Lower lobe of right lung (tissue), 2 donors: ENCODE measurements at regions not wholly inside any gene's neighbourhood (a gene's known extent, or its start where the extent isn't known, plus 50 kb on each side); places are given as distances from the start of the nearest gene placed in this dataset.

Source experiments
- ATAC-seq, 2 donors: fragments of 200-7000 bp; cut with Tn5 transposase; one replicate each; pipeline ENCODE4 v1.9.1; 2020 to 2022; ENCODE audit warnings: mild to moderate bottlenecking in 2 of 2, moderate library complexity in 2 of 2
- DNase-seq: peaks from one replicate; pipeline ENCODE4 v3.0.0-alpha.2; 2020
- H3K27ac ChIP-seq: fragments of 200-600 bp; one replicate; pipeline ENCODE4 v1.8.0; 2022
- H3K27me3 ChIP-seq: fragments of 200-600 bp; one replicate; pipeline ENCODE4 v1.8.0; 2022; ENCODE audit warnings: low read depth
- H3K36me3 ChIP-seq: fragments of 200-600 bp; one replicate; pipeline ENCODE4 v1.8.0; 2022; ENCODE audit warnings: mild to moderate bottlenecking
- H3K4me1 ChIP-seq: fragments of 200-600 bp; one replicate; pipeline ENCODE4 v1.8.0; 2022
- H3K4me3 ChIP-seq: fragments of 200-600 bp; one replicate; pipeline ENCODE4 v1.8.0; 2022; ENCODE audit warnings: mild to moderate bottlenecking
- H3K9me3 ChIP-seq: fragments of 200-600 bp; one replicate; pipeline ENCODE4 v1.8.0; 2022
- CTCF ChIP-seq: fragments of 200-600 bp; IDR thresholded peaks from one replicate; pipeline ENCODE4 v1.8.0; 2022; ENCODE audit warnings: antibody characterized with exemption, mild to moderate bottlenecking
- intact Hi-C: fragments of 100-400 bp; cut with DNase I; formaldehyde crosslinking; loops from one replicate; pipeline ENCODE4 v1.11.0; 2022
- donor health status: DM: no; HTN: yes; CAD: no; lungs with severe emphysema.

GRCh38 chr12:72863671-72864070, 591.5 kb downstream of the TRHDE start:
- no peaks in the 10 kb centered on the region for H3K9me3 ChIP-seq
- no peaks in the 10 kb centered on the region for H3K27me3 ChIP-seq
- H3K4me3 ChIP-seq: no peak overlapping the region
- no peaks in the 10 kb centered on the region for H3K36me3 ChIP-seq
- DNase-seq: no peak
- no peak overlapping the region for H3K27ac ChIP-seq
- peak in 1 of 2 donors; percentile 51 for ATAC-seq
- peaks cover 6% of the 10 kb centered on the region for H3K4me1 ChIP-seq
- intact Hi-C loops: no loop called here
- TF ChIP-seq CTCF: no peak

GRCh38 chr12:72865921-72866320, 593.8 kb downstream of the TRHDE start:
- Histone ChIP-seq H3K9me3 (no peaks in the 10 kb centered on the region), H3K36me3 (no peaks in the 10 kb centered on the region), H3K4me3 (no peak overlapping the region), H3K27ac (no peak overlapping the region), H3K27me3 (no peaks in the 10 kb centered on the region), H3K4me1 (peaks cover 6% of the 10 kb centered on the region)
- TF ChIP-seq CTCF: no peak
- DNase-seq (no peak), ATAC-seq (no peak)
- intact Hi-C loops: no loop called here

GRCh38 chr12:72869024-72869423, 596.9 kb downstream of the TRHDE start:
- intact Hi-C loops: no loop called here

GRCh38 chr12:72872238-72872887, 600.2 kb downstream of the TRHDE start:
- no peak overlapping the region for H3K27ac ChIP-seq
- H3K4me3 ChIP-seq: no peak overlapping the region
- intact Hi-C loops: no loop called here
- ATAC-seq (no peak), DNase-seq (no peak)
- no peak for TF ChIP-seq CTCF
- no peaks in the 10 kb centered on the region for H3K36me3 ChIP-seq
- no peaks in the 10 kb centered on the region for H3K4me1 ChIP-seq
- no peaks in the 10 kb centered on the region for H3K27me3 ChIP-seq
- H3K9me3 ChIP-seq: peaks cover 12% of the 10 kb centered on the region

More at GRCh38 chr12:72869024-72869423, 596.9 kb downstream of the TRHDE start:
- ATAC-seq (peak; percentile 51 to 68), DNase-seq (no peak)
- H3K36me3 ChIP-seq: no peaks in the 10 kb centered on the region
- no peaks in the 10 kb centered on the region for H3K4me1 ChIP-seq
- H3K4me3 ChIP-seq: no peak overlapping the region
- H3K27ac ChIP-seq: no peak overlapping the region
- no peaks in the 10 kb centered on the region for H3K27me3 ChIP-seq
- H3K9me3 ChIP-seq: no peaks in the 10 kb centered on the region
- no peak for TF ChIP-seq CTCF

GRCh38 chr12:72872996-72873395, 600.8 kb downstream of the TRHDE start:
- DNase-seq: no peak
- intact Hi-C loops: no loop called here
- no peaks in the 10 kb centered on the region for H3K36me3 ChIP-seq
- no peaks in the 10 kb centered on the region for H3K4me1 ChIP-seq
- no peak overlapping the region for H3K27ac ChIP-seq
- TF ChIP-seq CTCF: no peak
- H3K9me3 ChIP-seq: peaks cover 12% of the 10 kb centered on the region
- ATAC-seq: no peak
- no peak overlapping the region for H3K4me3 ChIP-seq
- H3K27me3 ChIP-seq: no peaks in the 10 kb centered on the region
